GM23338 (cell line): ENCODE measurements at regions not wholly inside any gene's neighbourhood (a gene's known extent, or its start where the extent isn't known, plus 50 kb on each side); places are given as distances from the start of the nearest gene placed in this dataset.

ENCODE experiments used
- CTCF ChIP-seq, 2 experiments: fragments of 200-600 bp in 1 of 2; sonication (generic) in 1 of 2; conservative IDR thresholded peaks; 2 replicates each; pipeline versions ENCODE4 v1.5.1 to v1.6.1; 2016 to 2017; ENCODE audit warnings: antibody characterized with exemption in 2 of 2, low read depth in 2 of 2, mild to moderate bottlenecking in 2 of 2, moderate library complexity in 1 of 2
- JUNB ChIP-seq: IDR thresholded peaks from one replicate; pipeline ENCODE4 v1.6.1; 2016; ENCODE audit warnings: antibody characterized with exemption; ENCODE audit not compliant: unreplicated experiment
- REST ChIP-seq: IDR thresholded peaks from one replicate; pipeline ENCODE4 v1.6.1; 2018; ENCODE audit warnings: antibody characterized with exemption; ENCODE audit not compliant: unreplicated experiment
- ZNF114 ChIP-seq: fragments of 250-450 bp; sonication (Bioruptor Pico); IDR thresholded peaks from 2 replicates; pipeline ENCODE4 v1.5.0; 2020; ENCODE audit warnings: mild to moderate bottlenecking, moderate library complexity
- ZNF462 ChIP-seq: fragments of 250-450 bp; sonication (Bioruptor Pico); IDR thresholded peaks from 2 replicates; pipeline ENCODE4 v1.5.0; 2020; ENCODE audit warnings: mild to moderate bottlenecking, moderate library complexity

GRCh38 chr14:32022525-32022924, 54.6 kb upstream of the ARHGAP5 start (continued):
- TF ChIP-seq ZNF462 (CRISPR knock-in tag) (no peak), ZNF114 (CRISPR knock-in tag) (no peak), CTCF (conservative IDR thresholded peaks at IDR 0.05; ENCODE audit: low read depth in 2 of 2) (no peak), REST (no peak), JUNB (no peak)
